ENCODE measurements at regions not wholly inside any gene's neighbourhood (a gene's known extent, or its start where the extent isn't known, plus 50 kb on each side); places are given as distances from the start of the nearest gene placed in this dataset.

GRCh38 chr7:156090988-156091387 lies 278.7 kb upstream of the SHH start:
- H3K4me3 ChIP-seq (ENCODE audit: low read depth, low read length): no peak overlapping the region
- no peak for DNase-seq (ENCODE audit: low read depth)
- in situ Hi-C loops (cut with HindIII; ENCODE audit: low sequenced_read_pairs): no loop called here
- TF ChIP-seq CTCF (IDR thresholded peaks at IDR 0.05; ENCODE audit: low read depth, low read length, missing control alignments): no peak

GRCh38 chr7:156089222-156089621 lies 277.0 kb upstream of the SHH start:
- H3K4me3 ChIP-seq (ENCODE audit: low read depth, low read length): no peak overlapping the region
- in situ Hi-C loops (cut with HindIII; ENCODE audit: low sequenced_read_pairs): no loop called here
- TF ChIP-seq CTCF (IDR thresholded peaks at IDR 0.05; ENCODE audit: low read depth, low read length, missing control alignments): no peak
- DNase-seq (ENCODE audit: low read depth): no peak

GRCh38 chr7:156088115-156088514 lies 275.9 kb upstream of the SHH start:
- no peak overlapping the region for H3K4me3 ChIP-seq (ENCODE audit: low read depth, low read length)
- DNase-seq (ENCODE audit: low read depth): no peak
- TF ChIP-seq CTCF (IDR thresholded peaks at IDR 0.05; ENCODE audit: low read depth, low read length, missing control alignments): no peak
- in situ Hi-C loops (cut with HindIII; ENCODE audit: low sequenced_read_pairs): no loop called here

DNA sequence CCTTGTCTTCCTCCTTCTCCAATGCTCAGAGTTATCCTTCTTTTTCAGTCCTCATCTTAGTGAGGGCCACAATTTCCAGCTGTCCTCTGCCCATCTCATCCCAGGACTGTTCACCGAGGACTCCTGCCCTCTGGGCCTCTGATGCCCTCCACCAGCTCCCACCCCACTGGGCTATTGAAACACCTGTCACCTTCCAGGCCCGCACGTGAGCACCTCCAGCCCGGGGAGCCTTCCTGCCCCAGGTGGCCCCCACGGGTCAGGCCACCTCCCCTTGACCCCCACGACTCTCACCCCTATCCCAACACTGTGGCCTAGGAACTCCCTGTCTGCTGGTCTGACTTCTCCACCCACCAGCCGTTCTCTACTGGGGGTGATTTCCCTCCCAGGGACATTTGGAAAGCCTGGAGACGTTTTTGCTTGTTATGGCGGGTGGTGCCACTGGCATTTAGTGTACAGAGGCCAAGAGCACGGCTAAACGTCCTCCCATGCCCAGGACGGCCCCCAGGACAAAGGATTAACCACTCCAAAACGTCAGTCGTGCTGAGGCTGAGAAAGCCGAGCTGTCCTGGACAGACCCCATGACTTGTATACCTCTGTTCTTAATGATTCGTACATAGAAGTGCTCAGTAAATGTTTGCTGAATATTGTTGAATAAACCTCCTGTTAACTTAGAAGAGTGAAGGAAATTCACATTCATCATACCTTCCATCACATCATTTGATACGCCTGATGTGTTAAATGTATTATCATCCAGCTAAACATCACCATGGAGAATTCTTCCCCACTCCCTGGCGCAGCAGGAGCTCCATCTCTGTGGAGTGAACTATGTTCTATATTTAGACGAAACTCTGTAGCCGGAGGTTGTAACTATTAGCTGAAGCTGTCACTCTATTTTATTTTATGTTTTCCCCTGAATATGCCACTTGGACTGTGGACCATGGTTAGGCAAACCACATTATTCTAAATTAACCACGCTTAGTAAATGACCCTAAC lies 270.1 kb upstream of the SHH start:
- in situ Hi-C loops (cut with HindIII; ENCODE audit: low sequenced_read_pairs): no loop called here
- H3K4me3 ChIP-seq (ENCODE audit: low read depth, low read length): no peak overlapping the region
- no peak for TF ChIP-seq CTCF (IDR thresholded peaks at IDR 0.05; ENCODE audit: low read depth, low read length, missing control alignments)
- DNase-seq (ENCODE audit: low read depth): no peak

GRCh38 chr7:156080596-156080995 lies 268.3 kb upstream of the SHH start:
- in situ Hi-C loops (cut with HindIII; ENCODE audit: low sequenced_read_pairs): no loop called here
- H3K4me3 ChIP-seq (ENCODE audit: low read depth, low read length): no peak overlapping the region
- no peak for DNase-seq (ENCODE audit: low read depth)
- no peak for TF ChIP-seq CTCF (IDR thresholded peaks at IDR 0.05; ENCODE audit: low read depth, low read length, missing control alignments)

GRCh38 chr7:156080046-156080445 lies 267.8 kb upstream of the SHH start:
- no peak for TF ChIP-seq CTCF (IDR thresholded peaks at IDR 0.05; ENCODE audit: low read depth, low read length, missing control alignments)
- DNase-seq (ENCODE audit: low read depth): no peak
- in situ Hi-C loops (cut with HindIII; ENCODE audit: low sequenced_read_pairs): no loop called here
- H3K4me3 ChIP-seq (ENCODE audit: low read depth, low read length): no peak overlapping the region

All from astrocyte of the cerebellum (primary cell).